T-cell (primary cell): ENCODE measurements at regions not wholly inside any gene's neighbourhood (a gene's known extent, or its start where the extent isn't known, plus 50 kb on each side); places are given as distances from the start of the nearest gene placed in this dataset.
"Not testable (repeated sequence)": the region's sequence is repeated elsewhere in the genome, so short reads cannot be mapped to it uniquely, and the experiment has no call there.

Experiments
- ATAC-seq, 4 experiments: fragments of 200-7000 bp in 3 of 4; fragments of 150-1000 bp in 1 of 4; cut with Tn5 transposase; replicated peaks in 1 of 4; 1 replicate in 3 of 4; 2 replicates in 1 of 4; pipeline ENCODE4 v1.10.0; 2021; ENCODE audit warnings: moderate library complexity in 3 of 4, mild to moderate bottlenecking in 2 of 4, moderate number of reproducible peaks in 1 of 4
- CTCF ChIA-PET, 2 donors: fragments of 300-600 bp; sonication (Branson Sonifier 250); formaldehyde crosslinking; loops; one replicate each; lab custom pipeline; 2022; ENCODE audit warnings: antibody characterized with exemption in 2 of 2; lab: Charles Lee
- POLR2A ChIA-PET, 2 donors: fragments of 300-600 bp; sonication (Branson Sonifier 250); formaldehyde crosslinking; loops; one replicate each; lab custom pipeline; 2022; ENCODE audit warnings: antibody characterized with exemption in 2 of 2; lab: Charles Lee
- DNase-seq, 35 experiments: peaks; one replicate each; pipeline versions ENCODE4 v3.0.0 to v3.0.0-alpha.2; 2013 to 2023
- H3K27ac ChIP-seq: one replicate; pipeline ENCODE4 v1.5.1; 2013; ENCODE audit warnings: low read length
- H3K27me3 ChIP-seq, 2 experiments: replicated peaks in 1 of 2; 1 replicate in 1 of 2; 2 replicates in 1 of 2; pipeline versions ENCODE4 v1.6.1 to v1.7.0; 2013; ENCODE audit warnings: low read length in 1 of 2, mixed read lengths in 1 of 2; ENCODE audit not compliant: control insufficient read depth in 2 of 2, insufficient read depth in 2 of 2; ENCODE audit errors: extremely low read depth in 1 of 2
- H3K36me3 ChIP-seq, 2 donors: 1 replicate in 1 of 2; 2 replicates in 1 of 2; pipeline versions ENCODE4 v1.6.1 to v1.7.0; 2013; ENCODE audit warnings: low read length in 1 of 2; ENCODE audit not compliant: control insufficient read depth in 2 of 2, insufficient read depth in 1 of 2; ENCODE audit errors: extremely low read depth in 1 of 2
- H3K4me1 ChIP-seq, 2 experiments: 1 replicate in 1 of 2; 2 replicates in 1 of 2; pipeline versions ENCODE4 v1.6.1 to v1.7.0; 2013; ENCODE audit warnings: low read length in 2 of 2, mixed read lengths in 1 of 2; ENCODE audit not compliant: insufficient read depth in 2 of 2, control insufficient read depth in 1 of 2; ENCODE audit errors: extremely low read depth in 1 of 2
- H3K4me3 ChIP-seq, 2 donors: 1 replicate in 1 of 2; 2 replicates in 1 of 2; pipeline versions ENCODE4 v1.5.1 to v1.7.0; 2013; ENCODE audit warnings: mild to moderate bottlenecking in 2 of 2, low read length in 1 of 2, moderate library complexity in 1 of 2; ENCODE audit not compliant: control insufficient read depth in 1 of 2; ENCODE audit errors: extremely low read depth in 1 of 2
- H3K9me3 ChIP-seq: 2 replicates; pipeline ENCODE4 v1.7.0; 2013
- H3K27ac Mint-ChIP-seq, 2 donors: one replicate each; pipeline ENCODE4 v1.8.0; 2020 to 2021; ENCODE audit warnings: mild to moderate bottlenecking in 2 of 2, mixed read lengths in 2 of 2
- H3K27me3 Mint-ChIP-seq, 2 donors: one replicate each; pipeline ENCODE4 v1.8.0; 2021 to 2022; ENCODE audit warnings: mixed read lengths in 2 of 2
- H3K36me3 Mint-ChIP-seq: one replicate; pipeline ENCODE4 v1.8.0; 2021; ENCODE audit warnings: mixed read lengths
- H3K4me1 Mint-ChIP-seq, 3 donors: one replicate each; pipeline ENCODE4 v1.8.0; 2020 to 2022; ENCODE audit warnings: mixed read lengths in 3 of 3, mild to moderate bottlenecking in 1 of 3
- H3K4me3 Mint-ChIP-seq, 3 donors: one replicate each; pipeline ENCODE4 v1.8.0; 2020 to 2022; ENCODE audit warnings: mild to moderate bottlenecking in 3 of 3, mixed read lengths in 3 of 3, moderate library complexity in 3 of 3
- H3K9me3 Mint-ChIP-seq, 3 donors: one replicate each; pipeline ENCODE4 v1.8.0; 2020 to 2022; ENCODE audit warnings: mixed read lengths in 3 of 3
- WGBS: methylation state at CpG from one replicate; pipeline ENCODE4 v1.1.5; 2013; ENCODE audit warnings: missing lambda C conversion rate; ENCODE audit not compliant: insufficient coverage; 5-methylcytosine and 5-hydroxymethylcytosine counted together

GRCh38 chr16:31581065-31581464 is 53.4 kb downstream of the AHSP start:
- H3K4me1 Mint-ChIP-seq, CTCF ChIA-PET, H3K4me1 ChIP-seq, H3K9me3 ChIP-seq, H3K4me3 Mint-ChIP-seq, POLR2A ChIA-PET, ATAC-seq, H3K27ac ChIP-seq, H3K36me3 Mint-ChIP-seq, DNase-seq, H3K36me3 ChIP-seq, H3K4me3 ChIP-seq, H3K27ac Mint-ChIP-seq, H3K27me3 Mint-ChIP-seq, H3K27me3 ChIP-seq: not testable (repeated sequence)
- WGBS = no CpG with 5 or more reads among the region's 2 CpGs
- peaks cover 17 to 38% (median 36%) of the 10 kb centered on the region in 3 donors for H3K9me3 Mint-ChIP-seq

- H3K36me3 ChIP-seq, H3K27ac Mint-ChIP-seq, POLR2A ChIA-PET, ATAC-seq, H3K4me1 ChIP-seq, H3K4me1 Mint-ChIP-seq, H3K27me3 ChIP-seq, CTCF ChIA-PET, DNase-seq, H3K27ac ChIP-seq, H3K4me3 Mint-ChIP-seq, H3K4me3 ChIP-seq: not testable (repeated sequence)
- Mint-ChIP-seq H3K27me3 (peaks cover 10 to 11% of the 10 kb centered on the region in 2 donors), H3K36me3 (peaks cover 24% of the 10 kb centered on the region), H3K9me3 (peaks cover 34 to 58% (median 58%) of the 10 kb centered on the region in 3 donors)
- WGBS = 100% methylated on average over 3 of the region's 9 CpGs
- H3K9me3 ChIP-seq = peaks cover 13% of the 10 kb centered on the region
These were observed 74.2 kb downstream of the AHSP start for GRCh38 chr16:31601737-31602384.

- Mint-ChIP-seq H3K36me3 (no peaks in the 10 kb centered on the region), H3K4me3 (no peak overlapping the region), H3K27ac (no peak overlapping the region), H3K27me3 (peaks cover 5 to 20% of the 10 kb centered on the region in 2 donors), H3K4me1 (no peaks in the 10 kb centered on the region), H3K9me3 (peaks cover 14 to 35% (median 25%) of the 10 kb centered on the region in 3 donors)
- Histone ChIP-seq H3K27me3 (no peaks in the 10 kb centered on the region), H3K9me3 (no peaks in the 10 kb centered on the region), H3K4me1 (no peaks in the 10 kb centered on the region), H3K36me3 (no peaks in the 10 kb centered on the region), H3K27ac (no peak overlapping the region), H3K4me3 (no peak overlapping the region)
- ATAC-seq (no peak), DNase-seq (no peak)
- CTCF ChIA-PET = no interaction called here
- POLR2A ChIA-PET = no interaction called here
These were observed 90.4 kb downstream of the AHSP start for GRCh38 chr16:31618130-31618529.

GRCh38 chr16:31636433-31636832 is 108.7 kb downstream of the AHSP start:
- Histone ChIP-seq H3K4me1 (no peaks in the 10 kb centered on the region), H3K36me3 (no peaks in the 10 kb centered on the region), H3K9me3 (no peaks in the 10 kb centered on the region), H3K27ac (no peak overlapping the region), H3K4me3 (no peak overlapping the region), H3K27me3 (peaks cover 0 to 11% of the 10 kb centered on the region in 2 experiments)
- peaks cover 23 to 24% of the 10 kb centered on the region in 2 donors for H3K27me3 Mint-ChIP-seq
- CTCF ChIA-PET = no interaction called here
- no peak overlapping the region for H3K4me3 Mint-ChIP-seq
- ATAC-seq (no peak), DNase-seq (no peak)
- H3K4me1 Mint-ChIP-seq = no peaks in the 10 kb centered on the region
- no peaks in the 10 kb centered on the region for H3K36me3 Mint-ChIP-seq
- WGBS = 89% methylated on average over 6 of the region's 7 CpGs
- peaks cover 0 to 9% (median 8%) of the 10 kb centered on the region in 3 donors for H3K9me3 Mint-ChIP-seq
- POLR2A ChIA-PET = no interaction called here
- H3K27ac Mint-ChIP-seq = no peak overlapping the region

- Mint-ChIP-seq H3K36me3 (no peaks in the 10 kb centered on the region), H3K9me3 (no peaks in the 10 kb centered on the region), H3K4me1 (no peaks in the 10 kb centered on the region), H3K27me3 (peaks cover 24 to 28% of the 10 kb centered on the region in 2 donors), H3K27ac (no peak overlapping the region), H3K4me3 (no peak overlapping the region)
- DNase-seq (no peak), ATAC-seq (no peak)
- H3K27ac ChIP-seq = no peak overlapping the region
- no peaks in the 10 kb centered on the region for H3K36me3 ChIP-seq
- no CpG with 5 or more reads among the region's 4 CpGs for WGBS
- no peaks in the 10 kb centered on the region for H3K9me3 ChIP-seq
- ChIA-PET POLR2A (no interaction called here), CTCF (no interaction called here)
- H3K4me3 ChIP-seq = no peak overlapping the region
- H3K27me3 ChIP-seq = peaks cover 0 to 11% of the 10 kb centered on the region in 2 experiments
- no peaks in the 10 kb centered on the region for H3K4me1 ChIP-seq
These were observed 113.6 kb downstream of the AHSP start for GRCh38 chr16:31641279-31641678.

GRCh38 chr16:31655674-31656073 is 128.0 kb downstream of the AHSP start:
- H3K36me3 Mint-ChIP-seq = not testable (repeated sequence)

More at GRCh38 chr16:31655674-31656073, 128.0 kb downstream of the AHSP start:
- DNase-seq, POLR2A ChIA-PET, H3K4me1 ChIP-seq, H3K4me3 Mint-ChIP-seq, ATAC-seq, H3K27ac Mint-ChIP-seq, H3K9me3 ChIP-seq, H3K36me3 ChIP-seq, H3K27me3 ChIP-seq, H3K4me3 ChIP-seq, CTCF ChIA-PET, H3K4me1 Mint-ChIP-seq, H3K27ac ChIP-seq: not testable (repeated sequence)
- Mint-ChIP-seq H3K27me3 (peaks cover 9 to 15% of the 10 kb centered on the region in 2 donors), H3K9me3 (peaks cover 6 to 20% (median 13%) of the 10 kb centered on the region in 3 donors)
- WGBS = no CpG with 5 or more reads among the region's 4 CpGs
